Esophagus squamous epithelium (tissue), 5 donors: ENCODE measurements at regions not wholly inside any gene's neighbourhood (a gene's known extent, or its start where the extent isn't known, plus 50 kb on each side); places are given as distances from the start of the nearest gene placed in this dataset.
"Not testable (repeated sequence)": the region's sequence is repeated elsewhere in the genome, so short reads cannot be mapped to it uniquely, and the experiment has no call there.

Experiments
- DNase-seq: peaks from one replicate; lab custom pipeline; 2025; lab: John Stamatoyannopoulos, UW
- H3K27ac ChIP-seq, 4 donors: fragments of 200-600 bp; sonication (generic); one replicate each; pipeline ENCODE4 v1.5.1; 2016 to 2019; ENCODE audit warnings: mild to moderate bottlenecking in 1 of 4
- H3K27me3 ChIP-seq, 4 donors: fragments of 200-600 bp; sonication (generic); 1 replicate in 3 of 4; 2 replicates in 1 of 4; pipeline versions ENCODE4 v1.5.1 to v1.6.0; 2017 to 2021; ENCODE audit warnings: antibody characterized with exemption in 1 of 4
- H3K36me3 ChIP-seq, 3 donors: fragments of 200-600 bp; sonication (generic); one replicate each; pipeline ENCODE4 v1.5.1; 2016 to 2019
- H3K4me1 ChIP-seq, 3 donors: fragments of 200-600 bp; sonication (generic); one replicate each; pipeline ENCODE4 v1.5.1; 2017 to 2019
- H3K4me3 ChIP-seq, 4 donors: fragments of 200-600 bp; sonication (generic); 1 replicate in 3 of 4; 2 replicates in 1 of 4; pipeline ENCODE4 v1.5.1; 2016 to 2019; ENCODE audit warnings: mild to moderate bottlenecking in 2 of 4, moderate library complexity in 1 of 4
- H3K9me3 ChIP-seq, 3 donors: fragments of 200-600 bp; sonication (generic); one replicate each; pipeline ENCODE4 v1.5.1; 2016 to 2019
- CTCF ChIP-seq, 6 experiments: fragments of 450-650 bp in 4 of 6; fragments of 200-600 bp in 2 of 6; sonication (generic) in 2 of 6; IDR thresholded peaks; one replicate each; pipeline ENCODE4 v1.5.1; 2016 to 2019; ENCODE audit warnings: antibody characterized with exemption in 6 of 6, mild to moderate bottlenecking in 4 of 6, moderate library complexity in 4 of 6
- POLR2A ChIP-seq, 4 donors: fragments of 450-650 bp; IDR thresholded peaks; one replicate each; pipeline ENCODE4 v1.6.1; 2017; ENCODE audit warnings: antibody characterized with exemption in 4 of 4, mild to moderate bottlenecking in 4 of 4, moderate library complexity in 3 of 4
- WGBS, 2 donors: methylation state at CpG; one replicate each; pipeline ENCODE4 v1.1.5; 2018; 5-methylcytosine and 5-hydroxymethylcytosine counted together
- intact Hi-C: fragments of 100-400 bp; cut with DNase I; formaldehyde crosslinking; loops from one replicate; pipeline ENCODE4 v1.15.0; 2022
- donor health status: DM: yes; HTN: yes; CAD: no.

DNA sequence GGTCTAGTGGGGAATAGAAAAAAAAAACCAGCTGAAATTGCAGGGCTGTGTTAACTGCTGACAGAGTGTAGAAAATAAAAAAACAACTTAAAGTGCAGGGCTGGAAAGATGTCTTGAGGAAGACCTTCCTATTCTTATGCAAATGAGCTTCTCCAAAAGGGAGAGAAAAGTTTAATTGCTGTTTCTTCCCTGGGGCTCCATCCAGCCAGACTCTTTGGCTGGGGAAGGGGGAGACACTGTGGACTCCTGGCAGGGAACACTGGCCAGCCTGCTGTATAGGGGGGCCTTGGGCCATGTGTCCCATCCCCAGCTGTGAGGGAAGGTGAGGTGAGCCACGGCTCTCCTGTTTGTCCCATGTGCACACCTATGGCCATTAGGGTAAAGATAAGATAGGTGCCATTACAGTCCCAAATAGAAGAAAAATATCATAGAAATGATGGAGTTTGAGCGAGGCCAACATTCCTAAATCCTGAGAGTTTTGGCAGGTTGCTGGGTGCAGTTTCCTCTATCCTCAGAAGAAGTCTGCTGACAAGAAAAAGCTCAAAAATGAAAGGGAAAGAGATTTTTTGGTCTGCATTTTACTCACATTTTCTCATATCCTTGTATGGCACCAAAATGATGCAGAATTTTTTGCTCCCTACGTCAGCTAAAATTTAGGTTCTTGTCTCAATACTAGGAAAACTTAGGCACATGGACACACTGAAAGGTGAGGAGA, 901.7 kb downstream of the PLOD2 start:
- Histone ChIP-seq H3K9me3 (no peaks in the 10 kb centered on the region), H3K4me3 (no peak overlapping the region), H3K36me3 (no peaks in the 10 kb centered on the region), H3K27ac (no peak overlapping the region), H3K27me3 (no peaks in the 10 kb centered on the region), H3K4me1 (no peaks in the 10 kb centered on the region)
- TF ChIP-seq POLR2A (IDR thresholded peaks at IDR 0.05) (no peak), CTCF (IDR thresholded peaks at IDR 0.05) (no peak)
- no peak for DNase-seq
- 76 to 83% methylated on average over 3 of the region's 3 CpGs for WGBS, 2 donors
- intact Hi-C loops, result no loop called here

- 73 to 86% methylated on average over 1 of the region's 1 CpG for WGBS, 2 donors
- H3K27me3 ChIP-seq, H3K4me1 ChIP-seq, DNase-seq, intact Hi-C loops, H3K36me3 ChIP-seq, H3K4me3 ChIP-seq, H3K9me3 ChIP-seq, H3K27ac ChIP-seq: not testable (repeated sequence)
Observed at GRCh38 chr3:145263458-145263857, 897.5 kb downstream of the PLOD2 start.

GRCh38 chr3:145266368-145266767, 894.6 kb downstream of the PLOD2 start:
- Histone ChIP-seq H3K9me3 (no peaks in the 10 kb centered on the region), H3K27me3 (no peaks in the 10 kb centered on the region), H3K4me3 (no peak overlapping the region), H3K36me3 (no peaks in the 10 kb centered on the region), H3K27ac (no peak overlapping the region), H3K4me1 (no peaks in the 10 kb centered on the region)
- 64 to 68% methylated on average over 5 to 6 of the region's 6 CpGs for WGBS, 2 donors
- intact Hi-C loops, result no loop called here
- DNase-seq, result no peak
- TF ChIP-seq CTCF (IDR thresholded peaks at IDR 0.05) (no peak), POLR2A (IDR thresholded peaks at IDR 0.05) (no peak)

DNA sequence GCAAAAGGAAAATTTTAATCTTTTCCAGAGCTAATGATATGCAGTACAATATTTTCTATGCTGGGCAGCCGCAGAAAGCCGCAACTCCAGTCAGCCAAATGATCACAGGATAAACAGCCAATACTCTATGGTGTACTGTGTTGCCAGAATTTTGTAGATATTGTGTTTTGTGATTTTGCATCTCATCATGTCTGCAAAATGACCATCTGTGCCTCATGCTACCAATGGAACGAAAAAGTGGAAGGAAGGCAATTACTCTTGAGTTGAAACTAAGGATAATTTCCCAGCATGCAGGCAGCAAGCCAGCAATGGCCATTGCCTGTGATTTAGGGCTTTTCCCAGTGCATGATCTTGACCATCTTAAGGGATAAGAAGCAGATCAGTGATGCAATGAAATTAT, 891.9 kb downstream of the PLOD2 start:
- no peaks in the 10 kb centered on the region for H3K36me3 ChIP-seq
- no peaks in the 10 kb centered on the region for H3K27me3 ChIP-seq
- no peaks in the 10 kb centered on the region for H3K4me1 ChIP-seq
- no peak for DNase-seq
- H3K27ac ChIP-seq, result no peak overlapping the region
- H3K4me3 ChIP-seq, result no peak overlapping the region
- TF ChIP-seq POLR2A (IDR thresholded peaks at IDR 0.05), result no peak
- TF ChIP-seq CTCF (IDR thresholded peaks at IDR 0.05), result no peak
- 85 to 86% methylated on average over 3 of the region's 3 CpGs for WGBS, 2 donors
- H3K9me3 ChIP-seq, result no peaks in the 10 kb centered on the region
- intact Hi-C loops, result no loop called here

DNA sequence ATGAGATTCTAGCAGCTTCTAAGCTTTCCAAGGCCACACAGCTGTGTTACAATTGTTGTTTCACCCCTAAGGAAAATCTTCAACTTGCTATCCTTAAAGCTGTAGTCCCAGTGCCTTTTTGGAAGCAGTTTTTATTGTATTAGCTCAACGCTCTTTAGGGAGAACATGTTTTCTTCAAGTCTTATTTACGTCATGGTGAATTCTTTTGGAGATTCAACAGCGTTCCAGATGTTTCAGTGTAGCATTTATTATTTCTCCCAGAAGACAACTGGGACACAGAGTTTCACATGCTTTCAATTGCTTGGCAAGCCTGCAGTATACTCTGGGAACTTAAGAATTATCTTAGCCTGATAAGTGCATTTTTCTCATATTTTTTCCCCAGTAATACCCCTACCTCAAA, 888.3 kb downstream of the PLOD2 start:
- no peak overlapping the region for H3K4me3 ChIP-seq
- no peak overlapping the region for H3K27ac ChIP-seq
- TF ChIP-seq CTCF (IDR thresholded peaks at IDR 0.05), result no peak
- no peak for TF ChIP-seq POLR2A (IDR thresholded peaks at IDR 0.05)
- intact Hi-C loops, result no loop called here
- H3K9me3 ChIP-seq, result peaks cover 0 to 17% (median 0%) of the 10 kb centered on the region in 3 donors
- H3K4me1 ChIP-seq, result no peaks in the 10 kb centered on the region
- no peak for DNase-seq
- WGBS, 2 donors, result 55 to 59% methylated on average over 3 of the region's 3 CpGs
- H3K36me3 ChIP-seq, result no peaks in the 10 kb centered on the region
- H3K27me3 ChIP-seq, result no peaks in the 10 kb centered on the region

DNA sequence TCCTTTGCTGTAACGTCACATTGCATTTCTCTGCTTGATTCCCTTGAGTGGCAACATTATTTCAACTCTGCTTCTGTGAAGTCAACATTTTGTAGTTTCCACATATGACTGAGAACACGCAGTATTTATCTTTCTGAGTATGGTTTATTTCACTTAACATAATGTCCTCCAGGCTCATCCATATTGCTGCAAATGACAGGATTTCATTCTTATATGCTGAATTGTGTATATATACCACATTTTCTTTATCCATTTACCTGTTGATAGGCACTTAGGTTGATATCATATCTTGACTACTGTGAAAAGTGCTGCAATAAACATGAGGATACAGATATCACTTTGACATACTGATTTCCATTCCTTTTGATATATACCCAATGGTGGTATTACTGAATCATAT, 878.5 kb downstream of the PLOD2 start:
- Histone ChIP-seq H3K4me3 (no peak overlapping the region), H3K27ac (no peak overlapping the region), H3K36me3 (no peaks in the 10 kb centered on the region), H3K27me3 (no peaks in the 10 kb centered on the region), H3K9me3 (no peaks in the 10 kb centered on the region), H3K4me1 (no peaks in the 10 kb centered on the region)
- intact Hi-C loops, result no loop called here
- TF ChIP-seq POLR2A (IDR thresholded peaks at IDR 0.05), result no peak
- TF ChIP-seq CTCF (IDR thresholded peaks at IDR 0.05), result no peak
- no peak for DNase-seq
- 74 to 84% methylated on average over 2 of the region's 2 CpGs for WGBS, 2 donors
